ENCODE measurements at regions not wholly inside any gene's neighbourhood (a gene's known extent, or its start where the extent isn't known, plus 50 kb on each side); places are given as distances from the start of the nearest gene placed in this dataset.

GRCh38 chr7:25820432-25821040, 331.5 kb upstream of the NFE2L3 start:
- no peaks in the 10 kb centered on the region for H3K27me3 ChIP-seq
- H3K27ac ChIP-seq: no peak overlapping the region
- ATAC-seq (no peak), DNase-seq (peak in 1 of 4 donors; percentile 27)
- H3K36me3 ChIP-seq (replicated peaks in 1 of 2; ENCODE audit: insufficient read depth in 1 of 2, low read depth in 2 of 2): no peaks in the 10 kb centered on the region
- 49 to 59% methylated on average over 5 of the region's 5 CpGs for WGBS, 2 donors
- H3K9me3 ChIP-seq: no peaks in the 10 kb centered on the region
- TF ChIP-seq CTCF (IDR thresholded peaks at IDR 0.05) (peak in 5 of 7 experiments; percentile 19 to 42 (median 35)), POLR2A (IDR thresholded peaks at IDR 0.05) (no peak)
- H3K4me1 ChIP-seq: no peaks in the 10 kb centered on the region
- H3K4me3 ChIP-seq: no peak overlapping the region
- intact Hi-C loops (cut with DNase I): no loop called here

GRCh38 chr7:25821225-25821624, 330.8 kb upstream of the NFE2L3 start:
- TF ChIP-seq POLR2A (IDR thresholded peaks at IDR 0.05) (no peak), CTCF (IDR thresholded peaks at IDR 0.05) (no peak)
- ATAC-seq (no peak), DNase-seq (no peak)
- Histone ChIP-seq H3K9me3 (no peaks in the 10 kb centered on the region), H3K4me3 (no peak overlapping the region), H3K27ac (no peak overlapping the region), H3K4me1 (no peaks in the 10 kb centered on the region), H3K27me3 (no peaks in the 10 kb centered on the region), H3K36me3 (replicated peaks in 1 of 2; ENCODE audit: insufficient read depth in 1 of 2, low read depth in 2 of 2) (no peaks in the 10 kb centered on the region)
- WGBS, 2 donors: 78 to 84% methylated on average over 3 of the region's 3 CpGs
- intact Hi-C loops (cut with DNase I): no loop called here

DNA sequence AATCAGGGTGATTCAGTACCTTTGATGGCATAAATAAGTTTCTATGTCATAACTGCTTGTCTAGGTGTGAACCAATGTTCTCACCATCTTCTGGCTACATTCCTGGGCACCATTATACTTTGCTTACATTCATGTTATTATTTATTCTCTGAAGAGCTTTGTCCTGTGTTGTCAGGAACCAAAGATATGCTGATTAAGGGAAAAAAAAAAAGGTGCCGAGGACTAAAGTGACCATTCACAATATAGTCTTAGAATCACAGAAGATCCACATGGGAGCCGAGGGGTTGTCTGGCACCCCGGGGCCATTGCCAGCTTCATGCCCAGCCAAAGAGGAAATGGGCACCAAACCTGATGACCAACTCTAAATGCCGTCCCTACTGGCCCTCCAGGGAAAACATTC, 329.2 kb upstream of the NFE2L3 start:
- Histone ChIP-seq H3K4me1 (no peaks in the 10 kb centered on the region), H3K4me3 (no peak overlapping the region), H3K9me3 (no peaks in the 10 kb centered on the region), H3K27me3 (no peaks in the 10 kb centered on the region), H3K36me3 (replicated peaks in 1 of 2; ENCODE audit: insufficient read depth in 1 of 2, low read depth in 2 of 2) (no peaks in the 10 kb centered on the region), H3K27ac (no peak overlapping the region)
- ATAC-seq (no peak), DNase-seq (no peak)
- intact Hi-C loops (cut with DNase I): no loop called here
- TF ChIP-seq CTCF (IDR thresholded peaks at IDR 0.05) (no peak), POLR2A (IDR thresholded peaks at IDR 0.05) (no peak)
- 73 to 79% methylated on average over 4 of the region's 4 CpGs for WGBS, 2 donors

- intact Hi-C loops (cut with DNase I): no loop called here
- Histone ChIP-seq H3K4me1 (no peaks in the 10 kb centered on the region), H3K36me3 (replicated peaks in 1 of 2; ENCODE audit: insufficient read depth in 1 of 2, low read depth in 2 of 2) (no peaks in the 10 kb centered on the region), H3K4me3 (no peak overlapping the region), H3K27ac (no peak overlapping the region), H3K27me3 (no peaks in the 10 kb centered on the region), H3K9me3 (no peaks in the 10 kb centered on the region)
- TF ChIP-seq POLR2A (IDR thresholded peaks at IDR 0.05) (no peak), CTCF (IDR thresholded peaks at IDR 0.05) (no peak)
- ATAC-seq: no peak
- DNase-seq: no peak
Measured at GRCh38 chr7:25823571-25823970, 328.4 kb upstream of the NFE2L3 start.

DNA sequence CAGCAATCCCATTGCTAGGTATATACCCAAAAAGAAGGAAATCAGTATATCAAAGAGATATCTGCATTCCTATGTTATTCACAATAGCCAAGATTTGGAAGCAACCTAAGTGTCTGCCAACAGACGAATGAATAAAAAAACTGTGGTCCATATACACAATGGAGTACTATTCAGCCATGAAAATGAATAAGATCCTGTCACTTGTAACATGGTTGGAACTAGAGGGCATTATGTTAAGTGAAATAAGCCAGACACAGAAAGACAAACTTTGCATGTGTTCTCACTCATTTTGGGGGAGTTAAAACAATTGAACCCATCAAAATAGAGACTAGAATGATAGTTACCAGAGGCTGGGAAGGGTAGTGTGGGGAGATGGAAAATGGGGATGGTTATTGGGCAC, 323.5 kb upstream of the NFE2L3 start:
- ATAC-seq (no peak), DNase-seq (no peak)
- intact Hi-C loops (cut with DNase I): no loop called here
- Histone ChIP-seq H3K4me3 (no peak overlapping the region), H3K27me3 (no peaks in the 10 kb centered on the region), H3K27ac (no peak overlapping the region), H3K4me1 (no peaks in the 10 kb centered on the region), H3K9me3 (no peaks in the 10 kb centered on the region), H3K36me3 (replicated peaks in 1 of 2; ENCODE audit: insufficient read depth in 1 of 2, low read depth in 2 of 2) (no peaks in the 10 kb centered on the region)
- TF ChIP-seq CTCF (IDR thresholded peaks at IDR 0.05) (no peak), POLR2A (IDR thresholded peaks at IDR 0.05) (no peak)
- WGBS, 2 donors: 50 to 83% methylated on average over 1 of the region's 1 CpG
